ENCODE measurements at regions not wholly inside any gene's neighbourhood (a gene's known extent, or its start where the extent isn't known, plus 50 kb on each side); places are given as distances from the start of the nearest gene placed in this dataset.

GRCh38 chr14:104286086-104286485, 147.7 kb downstream of the KIF26A start:
- H3K79me2 ChIP-seq (ENCODE audit: control insufficient read depth, insufficient read depth, low read length) = no peaks in the 10 kb centered on the region
- no peaks in the 10 kb centered on the region for H3K27me3 ChIP-seq (ENCODE audit: control insufficient read depth, insufficient read depth, low read length)
- H3K4me3 ChIP-seq (replicated peaks in 1 of 4; ENCODE audit: control extremely low read depth in 1 of 4, insufficient read depth in 1 of 4, low read depth in 3 of 4, low read length in 4 of 4) = no peak overlapping the region
- no peak overlapping the region for H3K4me2 ChIP-seq (ENCODE audit: extremely low read depth, insufficient read depth, low read length)
- no peaks in the 10 kb centered on the region for H4K20me1 ChIP-seq (ENCODE audit: control insufficient read depth, extremely low read depth, insufficient read depth, low read length)
- H2AFZ ChIP-seq (ENCODE audit: low read length) = no peak overlapping the region
- no peak for DNase-seq (ENCODE audit: low read depth in 2 of 2)
- H3K9me3 ChIP-seq (ENCODE audit: control insufficient read depth, insufficient read depth, low read depth, low read length) = no peaks in the 10 kb centered on the region
- no peaks in the 10 kb centered on the region for H3K36me3 ChIP-seq (ENCODE audit: control insufficient read depth, insufficient read depth, low read length)
- no peak overlapping the region for H3K27ac ChIP-seq (ENCODE audit: insufficient read depth, low read length)
- no peak overlapping the region for H3K9ac ChIP-seq (ENCODE audit: insufficient read depth, low read length)
- TF ChIP-seq CTCF (conservative IDR thresholded peaks at IDR 0.05 in 1 of 2, IDR thresholded peaks at IDR 0.05 in 1 of 2; ENCODE audit: low read depth in 1 of 2, low read length in 2 of 2) (no peak), EZH2 (IDR thresholded peaks at IDR 0.05; ENCODE audit: low read length, missing control alignments) (no peak)
- no peaks in the 10 kb centered on the region for H3K4me1 ChIP-seq (ENCODE audit: control insufficient read depth, extremely low read depth, insufficient read depth, low read length)

- Histone ChIP-seq H2AFZ (ENCODE audit: low read length) (no peak overlapping the region), H3K9ac (ENCODE audit: insufficient read depth, low read length) (no peak overlapping the region), H4K20me1 (ENCODE audit: control insufficient read depth, extremely low read depth, insufficient read depth, low read length) (no peaks in the 10 kb centered on the region), H3K4me1 (ENCODE audit: control insufficient read depth, extremely low read depth, insufficient read depth, low read length) (no peaks in the 10 kb centered on the region), H3K79me2 (ENCODE audit: control insufficient read depth, insufficient read depth, low read length) (no peaks in the 10 kb centered on the region), H3K27ac (ENCODE audit: insufficient read depth, low read length) (no peak overlapping the region), H3K27me3 (ENCODE audit: control insufficient read depth, insufficient read depth, low read length) (no peaks in the 10 kb centered on the region), H3K9me3 (ENCODE audit: control insufficient read depth, insufficient read depth, low read depth, low read length) (no peaks in the 10 kb centered on the region), H3K4me3 (replicated peaks in 1 of 4; ENCODE audit: control extremely low read depth in 1 of 4, insufficient read depth in 1 of 4, low read depth in 3 of 4, low read length in 4 of 4) (no peak overlapping the region), H3K36me3 (ENCODE audit: control insufficient read depth, insufficient read depth, low read length) (no peaks in the 10 kb centered on the region), H3K4me2 (ENCODE audit: extremely low read depth, insufficient read depth, low read length) (no peak overlapping the region)
- TF ChIP-seq CTCF (conservative IDR thresholded peaks at IDR 0.05 in 1 of 2, IDR thresholded peaks at IDR 0.05 in 1 of 2; ENCODE audit: low read depth in 1 of 2, low read length in 2 of 2) (no peak), EZH2 (IDR thresholded peaks at IDR 0.05; ENCODE audit: low read length, missing control alignments) (no peak)
- DNase-seq (ENCODE audit: low read depth in 2 of 2) = no peak
Observed at GRCh38 chr14:104286496-104286895, 148.1 kb downstream of the KIF26A start.

- Histone ChIP-seq H4K20me1 (ENCODE audit: control insufficient read depth, extremely low read depth, insufficient read depth, low read length) (no peaks in the 10 kb centered on the region), H3K9ac (ENCODE audit: insufficient read depth, low read length) (no peak overlapping the region), H3K4me2 (ENCODE audit: extremely low read depth, insufficient read depth, low read length) (no peak overlapping the region), H3K4me1 (ENCODE audit: control insufficient read depth, extremely low read depth, insufficient read depth, low read length) (no peaks in the 10 kb centered on the region), H3K27ac (ENCODE audit: insufficient read depth, low read length) (no peak overlapping the region), H3K9me3 (ENCODE audit: control insufficient read depth, insufficient read depth, low read depth, low read length) (no peaks in the 10 kb centered on the region), H3K36me3 (ENCODE audit: control insufficient read depth, insufficient read depth, low read length) (no peaks in the 10 kb centered on the region), H2AFZ (ENCODE audit: low read length) (no peak overlapping the region), H3K79me2 (ENCODE audit: control insufficient read depth, insufficient read depth, low read length) (no peaks in the 10 kb centered on the region), H3K4me3 (replicated peaks in 1 of 4; ENCODE audit: control extremely low read depth in 1 of 4, insufficient read depth in 1 of 4, low read depth in 3 of 4, low read length in 4 of 4) (no peak overlapping the region), H3K27me3 (ENCODE audit: control insufficient read depth, insufficient read depth, low read length) (no peaks in the 10 kb centered on the region)
- TF ChIP-seq CTCF (conservative IDR thresholded peaks at IDR 0.05 in 1 of 2, IDR thresholded peaks at IDR 0.05 in 1 of 2; ENCODE audit: low read depth in 1 of 2, low read length in 2 of 2) (no peak), EZH2 (IDR thresholded peaks at IDR 0.05; ENCODE audit: low read length, missing control alignments) (no peak)
- no peak for DNase-seq (ENCODE audit: low read depth in 2 of 2)
Observed at GRCh38 chr14:104287301-104288009, 149.1 kb downstream of the KIF26A start.
